H9 (cell line): ENCODE measurements at regions not wholly inside any gene's neighbourhood (a gene's known extent, or its start where the extent isn't known, plus 50 kb on each side); places are given as distances from the start of the nearest gene placed in this dataset.
A peak's percentile ranks its signal among the peaks of the same experiment; 100 is the strongest.

Source experiments
- DNase-seq: peaks from one replicate; pipeline ENCODE4 v3.0.0-alpha.2; 2017
- H2AFZ ChIP-seq: one replicate; pipeline ENCODE4 v1.6.1; 2013; ENCODE audit warnings: mild to moderate bottlenecking, low read length, control low read depth, moderate library complexity
- H2AK5ac ChIP-seq: 2 replicates; pipeline ENCODE4 v1.6.1; 2013; ENCODE audit warnings: low read length, control low read depth, mixed read lengths; ENCODE audit not compliant: insufficient read length
- H2BK120ac ChIP-seq: one replicate; pipeline ENCODE4 v1.6.1; 2013; ENCODE audit warnings: low read depth, mild to moderate bottlenecking, low read length, control low read depth, inconsistent platforms; ENCODE audit not compliant: poor library complexity, severe bottlenecking
- H2BK12ac ChIP-seq: 2 replicates; pipeline ENCODE4 v1.6.1; 2013; ENCODE audit warnings: low read length, control low read depth, mixed read lengths, low read depth; ENCODE audit not compliant: insufficient read length
- H2BK15ac ChIP-seq: 2 replicates; pipeline ENCODE4 v1.6.1; 2013; ENCODE audit warnings: low read depth, low read length, control low read depth
- H2BK20ac ChIP-seq: one replicate; pipeline ENCODE4 v1.6.1; 2013; ENCODE audit warnings: low read depth, mild to moderate bottlenecking, low read length, control low read depth, inconsistent platforms; ENCODE audit not compliant: poor library complexity, severe bottlenecking
- H2BK5ac ChIP-seq: 2 replicates; pipeline ENCODE4 v1.6.1; 2013; ENCODE audit warnings: low read length, control low read depth, mixed read lengths; ENCODE audit not compliant: insufficient read length
- H3K14ac ChIP-seq: 2 replicates; pipeline ENCODE4 v1.6.1; 2013; ENCODE audit warnings: low read length, control low read depth; ENCODE audit not compliant: insufficient read depth
- H3K18ac ChIP-seq: 2 replicates; pipeline ENCODE4 v1.6.1; 2013; ENCODE audit warnings: low read depth, mild to moderate bottlenecking, mixed read lengths, low read length, control low read depth; ENCODE audit not compliant: insufficient read length
- H3K23ac ChIP-seq: 2 replicates; pipeline ENCODE4 v1.6.1; 2013; ENCODE audit warnings: low read length, control low read depth, mixed read lengths, low read depth; ENCODE audit not compliant: insufficient read length
- H3K23me2 ChIP-seq: 2 replicates; pipeline ENCODE4 v1.6.1; 2013; ENCODE audit warnings: low read depth, mild to moderate bottlenecking, mixed read lengths, low read length, control low read depth; ENCODE audit not compliant: insufficient read length, poor library complexity, severe bottlenecking
- H3K27ac ChIP-seq: 2 replicates; pipeline ENCODE4 v1.5.1; 2013; ENCODE audit warnings: low read length, control low read depth, mixed read lengths, low read depth; ENCODE audit not compliant: insufficient read length
- H3K27me3 ChIP-seq: 2 replicates; pipeline ENCODE4 v1.6.1; 2013; ENCODE audit warnings: low read length, control low read depth, inconsistent platforms; ENCODE audit not compliant: insufficient read depth
- H3K4ac ChIP-seq: 2 replicates; pipeline ENCODE4 v1.6.1; 2013; ENCODE audit warnings: low read depth, mild to moderate bottlenecking, control low read depth, inconsistent platforms, low read length, moderate library complexity
- H3K4me1 ChIP-seq: 2 replicates; pipeline ENCODE4 v1.6.1; 2013; ENCODE audit warnings: low read length, control low read depth, inconsistent platforms; ENCODE audit not compliant: insufficient read depth
- H3K4me2 ChIP-seq: 2 replicates; pipeline ENCODE4 v1.6.1; 2013; ENCODE audit warnings: low read length, control low read depth, mixed read lengths; ENCODE audit not compliant: insufficient read length, insufficient read depth
- H3K56ac ChIP-seq: 2 replicates; pipeline ENCODE4 v1.6.1; 2013; ENCODE audit warnings: low read depth, mild to moderate bottlenecking, mixed read lengths, low read length, control low read depth; ENCODE audit not compliant: insufficient read length
- H3K79me1 ChIP-seq: 2 replicates; pipeline ENCODE4 v1.6.1; 2013; ENCODE audit warnings: low read depth, mild to moderate bottlenecking, moderate library complexity, low read length, control low read depth, inconsistent platforms; ENCODE audit not compliant: insufficient read depth, poor library complexity, severe bottlenecking
- H3K79me2 ChIP-seq: 2 replicates; pipeline ENCODE4 v1.6.1; 2013; ENCODE audit warnings: low read length, control low read depth, inconsistent platforms; ENCODE audit not compliant: insufficient read depth
- H3K9ac ChIP-seq: 2 replicates; pipeline ENCODE4 v1.6.1; 2013; ENCODE audit warnings: low read length, control low read depth, mixed read lengths; ENCODE audit not compliant: insufficient read length; ENCODE audit errors: extremely low read depth
- H3K9me3 ChIP-seq: one replicate; pipeline ENCODE4 v1.6.1; 2013; ENCODE audit warnings: low read depth, low read length, inconsistent platforms; ENCODE audit not compliant: control insufficient read depth
- H3T11ph ChIP-seq: one replicate; pipeline ENCODE4 v1.6.1; 2013; ENCODE audit warnings: mild to moderate bottlenecking, low read length, control low read depth, inconsistent platforms
- H4K20me1 ChIP-seq: one replicate; pipeline ENCODE4 v1.6.1; 2013; ENCODE audit not compliant: control insufficient read depth, insufficient read length, insufficient read depth
- H4K5ac ChIP-seq: 2 replicates; pipeline ENCODE4 v1.6.1; 2013; ENCODE audit warnings: low read depth, mild to moderate bottlenecking, mixed read lengths, low read length, control low read depth; ENCODE audit not compliant: insufficient read length
- H4K8ac ChIP-seq: replicated peaks from 2 replicates; pipeline ENCODE4 v1.6.1; 2013; ENCODE audit warnings: low read length, control low read depth, mixed read lengths, low read depth; ENCODE audit not compliant: insufficient read length
- H4K91ac ChIP-seq: 2 replicates; pipeline ENCODE4 v1.6.1; 2013; ENCODE audit warnings: low read depth, mild to moderate bottlenecking, moderate library complexity, mixed read lengths, low read length, control low read depth; ENCODE audit not compliant: insufficient read length
- H3K27ac Mint-ChIP-seq, 3 experiments: 2 replicates in 2 of 3; 3 replicates in 1 of 3; pipeline ENCODE4 v1.8.0; 2020 to 2021; ENCODE audit warnings: mixed read lengths in 3 of 3, mild to moderate bottlenecking in 1 of 3, moderate library complexity in 1 of 3
- H3K27me3 Mint-ChIP-seq: 2 replicates; pipeline ENCODE4 v1.8.0; 2021; ENCODE audit warnings: low read depth, mild to moderate bottlenecking, moderate library complexity, mixed read lengths
- H3K36me3 Mint-ChIP-seq, 3 experiments: 2 replicates in 2 of 3; 3 replicates in 1 of 3; pipeline ENCODE4 v1.8.0; 2020 to 2021; ENCODE audit warnings: low read depth in 3 of 3, mixed read lengths in 3 of 3; ENCODE audit not compliant: insufficient read depth in 1 of 3
- H3K4me1 Mint-ChIP-seq, 2 experiments: 2 replicates each; pipeline ENCODE4 v1.8.0; 2020; ENCODE audit warnings: mixed read lengths in 2 of 2
- H3K4me3 Mint-ChIP-seq, 2 experiments: 2 replicates in 1 of 2; 3 replicates in 1 of 2; pipeline ENCODE4 v1.8.0; 2020 to 2021; ENCODE audit warnings: mild to moderate bottlenecking in 2 of 2, mixed read lengths in 2 of 2, moderate library complexity in 1 of 2
- H3K9me3 Mint-ChIP-seq, 2 experiments: 2 replicates in 1 of 2; 3 replicates in 1 of 2; pipeline ENCODE4 v1.8.0; 2020; ENCODE audit warnings: mild to moderate bottlenecking in 2 of 2, mixed read lengths in 2 of 2, moderate library complexity in 1 of 2
- WGBS: extraction: QIAGEN DNeasy Blood & Tissue Kit; methylation state at CpG from one replicate; pipeline ENCODE4 v1.1.7; 2013; ENCODE audit warnings: missing lambda C conversion rate, low lambda C conversion rate, mixed read lengths; ENCODE audit not compliant: insufficient read length; ENCODE audit errors: extremely low coverage; 5-methylcytosine and 5-hydroxymethylcytosine counted together
- TF ChIP-seq, protein P1 (sequence below): fragments of 200-600 bp; sonication (generic); conservative IDR thresholded peaks from 3 replicates; pipeline ENCODE4 v1.8.0; 2021; ENCODE audit warnings: antibody characterized with exemption, mild to moderate bottlenecking

DNA sequence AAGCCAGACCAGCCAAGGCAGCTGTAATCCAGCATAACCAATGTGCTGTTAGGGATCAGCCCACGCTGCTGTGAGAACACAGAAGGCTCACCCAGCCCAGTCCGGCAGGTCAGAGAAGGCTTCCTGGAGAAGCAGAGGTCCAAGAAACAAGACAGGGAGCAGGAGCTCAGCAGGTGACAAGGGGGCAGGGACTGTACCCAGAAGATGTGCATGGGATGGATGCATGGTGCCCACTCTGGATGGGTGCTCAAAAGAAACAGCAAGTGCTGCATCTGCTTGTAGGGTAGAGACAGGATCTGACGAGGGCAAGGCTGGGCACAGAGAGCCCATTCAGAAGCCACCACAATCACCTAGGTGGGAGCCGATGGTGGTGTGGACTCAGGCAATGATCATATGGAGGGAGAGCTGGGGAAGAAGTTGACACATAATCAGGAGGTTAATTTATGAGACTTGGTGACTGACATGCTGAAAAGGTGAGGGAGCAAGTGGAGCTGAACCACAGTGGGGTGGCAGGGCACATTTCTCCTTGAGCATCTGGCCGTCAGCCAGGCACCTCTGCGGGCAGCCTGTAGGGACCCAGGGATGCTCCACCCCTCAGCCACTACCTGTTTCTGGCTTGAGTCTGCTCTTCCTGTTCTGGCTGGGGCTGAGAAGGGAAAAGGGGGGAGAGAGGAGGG lies 102.3 kb upstream of the DRD2 start:
- Histone ChIP-seq H3K79me1 (no peaks in the 10 kb centered on the region), H2BK15ac (no peak overlapping the region), H3K9me3 (no peaks in the 10 kb centered on the region), H2BK20ac (no peak overlapping the region), H3T11ph (no peak overlapping the region), H2BK120ac (no peak overlapping the region), H3K23me2 (no peaks in the 10 kb centered on the region), H3K9ac (no peak overlapping the region), H3K56ac (no peak overlapping the region), H4K8ac (no peak overlapping the region), H3K79me2 (no peaks in the 10 kb centered on the region), H3K4me1 (peaks cover 6% of the 10 kb centered on the region; the same call in 1 of the 2 replicates), H3K18ac (no peak overlapping the region), H3K27ac (no peak overlapping the region), H3K14ac (no peak overlapping the region), H3K4ac (no peak overlapping the region), H3K4me2 (no peak overlapping the region), H3K27me3 (no peaks in the 10 kb centered on the region), H2BK5ac (no peak overlapping the region), H4K5ac (no peak overlapping the region), H2AFZ (no peak overlapping the region), H3K23ac (no peak overlapping the region), H2AK5ac (no peak overlapping the region), H4K20me1 (no peaks in the 10 kb centered on the region), H2BK12ac (no peak overlapping the region), H4K91ac (no peak overlapping the region)
- peaks cover 29 to 34% of the 10 kb centered on the region in 2 experiments for H3K4me1 Mint-ChIP-seq
- DNase-seq: peak; percentile 52
- WGBS: no CpG with 5 or more reads among the region's 6 CpGs
- H3K4me3 Mint-ChIP-seq: no peak overlapping the region; a peak in 2 of 5 replicates
- no peaks in the 10 kb centered on the region; a peak in 1 of 5 replicates for H3K9me3 Mint-ChIP-seq
- TF ChIP-seq, protein P1, sequence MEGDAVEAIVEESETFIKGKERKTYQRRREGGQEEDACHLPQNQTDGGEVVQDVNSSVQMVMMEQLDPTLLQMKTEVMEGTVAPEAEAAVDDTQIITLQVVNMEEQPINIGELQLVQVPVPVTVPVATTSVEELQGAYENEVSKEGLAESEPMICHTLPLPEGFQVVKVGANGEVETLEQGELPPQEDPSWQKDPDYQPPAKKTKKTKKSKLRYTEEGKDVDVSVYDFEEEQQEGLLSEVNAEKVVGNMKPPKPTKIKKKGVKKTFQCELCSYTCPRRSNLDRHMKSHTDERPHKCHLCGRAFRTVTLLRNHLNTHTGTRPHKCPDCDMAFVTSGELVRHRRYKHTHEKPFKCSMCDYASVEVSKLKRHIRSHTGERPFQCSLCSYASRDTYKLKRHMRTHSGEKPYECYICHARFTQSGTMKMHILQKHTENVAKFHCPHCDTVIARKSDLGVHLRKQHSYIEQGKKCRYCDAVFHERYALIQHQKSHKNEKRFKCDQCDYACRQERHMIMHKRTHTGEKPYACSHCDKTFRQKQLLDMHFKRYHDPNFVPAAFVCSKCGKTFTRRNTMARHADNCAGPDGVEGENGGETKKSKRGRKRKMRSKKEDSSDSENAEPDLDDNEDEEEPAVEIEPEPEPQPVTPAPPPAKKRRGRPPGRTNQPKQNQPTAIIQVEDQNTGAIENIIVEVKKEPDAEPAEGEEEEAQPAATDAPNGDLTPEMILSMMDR: no peak
- no peaks in the 10 kb centered on the region for H3K36me3 Mint-ChIP-seq
- peaks cover 19% of the 10 kb centered on the region for H3K27me3 Mint-ChIP-seq
- H3K27ac Mint-ChIP-seq: peak overlapping the region; percentile 17 to 94 (median 86); a peak in 5 of 7 replicates
